ENCODE measurements at regions not wholly inside any gene's neighbourhood (a gene's known extent, or its start where the extent isn't known, plus 50 kb on each side); places are given as distances from the start of the nearest gene placed in this dataset.

GRCh38 chr21:16311229-16311628 lies 581.4 kb downstream of the USP25 start:
- no peak for DNase-seq

- no peak for DNase-seq
Measured at GRCh38 chr21:16312321-16312720, 582.5 kb downstream of the USP25 start.

GRCh38 chr21:16315223-16315622 lies 585.4 kb downstream of the USP25 start:
- DNase-seq: no peak

GRCh38 chr21:16318651-16319300 lies 589.0 kb downstream of the USP25 start:
- no peak for DNase-seq

- DNase-seq: no peak
Measured at GRCh38 chr21:16320110-16320509, 590.3 kb downstream of the USP25 start.

GRCh38 chr21:16322454-16322853 lies 592.7 kb downstream of the USP25 start:
- no peak for DNase-seq

- no peak for DNase-seq
Measured at GRCh38 chr21:16323596-16323995, 593.8 kb downstream of the USP25 start.

- no peak for DNase-seq
Measured at GRCh38 chr21:16324630-16325029, 594.8 kb downstream of the USP25 start.

- DNase-seq: peak in 1 of 2 donors; percentile 34
Measured at GRCh38 chr21:16330082-16330907, 600.5 kb downstream of the USP25 start.

- DNase-seq: no peak
Measured at GRCh38 chr21:16330908-16331268, 601.1 kb downstream of the USP25 start.

- no peak for DNase-seq
Measured at GRCh38 chr21:16337266-16337665, 607.5 kb downstream of the USP25 start.

- no peak for DNase-seq
Measured at GRCh38 chr21:16342932-16343331, 613.1 kb downstream of the USP25 start.

- no peak for DNase-seq
Measured at GRCh38 chr21:16343776-16344175, 614.0 kb downstream of the USP25 start.

GRCh38 chr21:16345757-16346156 lies 616.0 kb downstream of the USP25 start:
- no peak for DNase-seq

GRCh38 chr21:16347223-16347622 lies 617.4 kb downstream of the USP25 start:
- DNase-seq: no peak

GRCh38 chr21:16353764-16354163 lies 624.0 kb downstream of the USP25 start:
- DNase-seq: no peak

GRCh38 chr21:16357994-16358393 lies 628.2 kb downstream of the USP25 start:
- no peak for DNase-seq

GRCh38 chr21:16358784-16359183 lies 629.0 kb downstream of the USP25 start:
- no peak for DNase-seq

GRCh38 chr21:16363100-16363499 lies 633.3 kb downstream of the USP25 start:
- no peak for DNase-seq

GRCh38 chr21:16363518-16363917 lies 633.7 kb downstream of the USP25 start:
- no peak for DNase-seq

GRCh38 chr21:16366207-16366606 lies 636.4 kb downstream of the USP25 start:
- no peak for DNase-seq

GRCh38 chr21:16367079-16367478 lies 637.3 kb downstream of the USP25 start:
- no peak for DNase-seq

GRCh38 chr21:16370186-16370585 lies 640.4 kb downstream of the USP25 start:
- no peak for DNase-seq

GRCh38 chr21:16372586-16372985 lies 642.8 kb downstream of the USP25 start:
- DNase-seq: no peak

- no peak for DNase-seq
Measured at GRCh38 chr21:16376673-16377072, 646.9 kb downstream of the USP25 start.

Measured in CD4-positive, alpha-beta T cell treated with Interleukin-1 beta for 1 hour (primary cell).